DMS153 (cell line): ENCODE measurements at regions not wholly inside any gene's neighbourhood (a gene's known extent, or its start where the extent isn't known, plus 50 kb on each side); places are given as distances from the start of the nearest gene placed in this dataset.

Source experiments
- DNase-seq: peaks from one replicate; lab custom pipeline; 2025; lab: John Stamatoyannopoulos, UW

DNA sequence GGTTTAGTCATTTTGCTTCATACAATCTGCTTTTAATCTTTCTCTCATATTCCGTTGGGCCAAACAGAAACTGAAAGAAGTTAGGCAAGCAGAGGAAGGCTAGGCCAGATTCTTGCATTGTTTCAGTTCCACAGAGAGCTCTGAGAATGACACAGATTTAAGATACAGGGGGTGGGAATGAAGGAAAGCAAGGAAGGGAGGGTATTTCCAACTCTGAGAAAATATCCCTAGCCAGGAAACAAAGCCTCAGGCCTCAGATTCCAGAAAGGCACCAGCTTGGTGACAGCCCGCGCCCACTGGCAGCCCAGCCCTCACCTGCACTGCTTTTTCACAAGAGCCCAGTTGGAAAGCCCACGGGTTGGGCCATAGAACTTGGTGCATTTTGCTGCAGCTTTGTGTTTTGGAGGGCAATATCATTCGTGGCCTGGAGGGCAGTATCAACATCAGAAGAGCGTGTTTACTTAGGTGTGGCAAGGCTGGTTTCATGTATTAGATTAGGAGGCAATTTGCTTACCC lies 63.5 kb downstream of the ENC1 start:
- no peak for DNase-seq

DNA sequence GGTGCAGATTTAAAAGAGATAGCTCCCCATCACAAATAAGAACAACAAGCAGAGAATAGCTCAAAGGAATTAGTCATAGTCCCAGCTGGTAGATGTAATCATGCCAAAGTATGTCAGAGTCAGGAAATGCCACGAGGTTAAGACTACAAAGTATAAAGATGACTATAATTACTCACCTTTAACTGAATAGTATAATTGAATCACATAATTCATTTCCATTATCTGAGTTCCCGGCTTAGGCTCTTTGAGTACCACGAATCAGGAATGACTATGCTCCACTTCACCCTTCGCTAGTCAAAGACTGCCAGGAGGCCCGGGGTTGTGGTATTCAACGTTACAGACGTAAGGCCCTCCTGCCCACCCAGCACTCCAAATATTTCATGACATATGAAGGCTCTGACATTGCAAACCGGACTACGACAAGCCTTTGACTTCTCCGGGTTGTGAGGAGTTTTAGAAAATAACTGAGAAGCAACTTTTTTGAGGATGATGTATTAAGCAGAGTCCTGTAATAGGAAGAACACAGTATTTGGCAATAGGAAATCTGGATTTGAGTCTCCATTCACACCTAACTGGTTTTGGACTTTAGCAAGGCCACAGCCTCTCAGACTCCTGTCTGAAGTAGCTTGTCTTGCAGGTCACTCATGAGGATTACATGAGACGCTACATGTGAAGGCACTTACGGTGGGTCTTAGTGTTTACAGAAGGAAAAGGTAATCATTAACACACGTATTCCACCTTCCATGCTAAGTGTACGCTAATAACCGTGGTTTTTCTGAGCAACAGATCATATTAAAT lies 64.6 kb downstream of the ENC1 start:
- no peak for DNase-seq

DNA sequence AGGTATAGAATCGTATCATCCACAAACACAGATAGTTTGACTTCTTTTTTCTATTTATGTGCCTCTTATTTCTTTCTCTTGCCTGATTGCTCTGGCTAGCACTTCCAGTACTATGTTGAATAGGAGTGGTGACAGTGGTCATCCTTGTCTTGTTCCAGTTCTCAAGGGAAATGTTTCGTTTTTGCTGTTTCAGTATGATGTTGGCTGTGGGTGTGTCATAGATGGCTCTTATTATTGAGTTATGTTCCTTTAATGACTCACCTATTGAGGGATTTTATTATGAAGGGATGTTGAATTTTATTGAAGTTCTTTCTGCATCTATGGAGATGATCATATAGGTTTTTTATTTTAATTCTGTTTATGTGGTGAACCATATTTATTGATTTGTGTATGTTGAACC lies 70.3 kb downstream of the ENC1 start:
- DNase-seq: no peak

DNA sequence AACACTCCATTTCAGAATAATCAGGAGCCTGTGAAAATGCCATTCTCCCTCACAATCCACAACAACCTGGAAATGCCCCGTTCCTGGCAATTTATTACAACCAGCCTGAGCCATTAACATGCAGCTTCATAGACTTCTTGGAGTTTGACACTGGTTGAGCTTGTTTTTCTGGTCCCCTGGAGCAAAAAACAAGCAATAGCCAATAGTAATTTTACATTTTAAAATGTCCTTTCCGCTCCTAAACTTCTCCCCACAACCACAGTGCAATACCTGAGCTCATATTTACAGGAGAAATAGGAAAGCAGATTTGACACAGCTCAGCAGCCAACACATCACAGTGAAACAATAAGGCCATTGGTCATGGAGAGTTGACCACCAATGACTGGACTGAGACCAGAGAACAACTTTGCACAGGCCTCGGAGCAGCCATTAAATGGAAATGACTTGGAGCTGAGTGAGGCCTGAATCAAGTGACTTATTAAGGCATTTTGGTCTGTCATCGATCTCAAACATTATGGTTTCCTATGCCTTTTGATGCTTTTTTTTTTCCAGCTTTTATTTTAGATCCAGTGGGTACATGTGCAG lies 73.0 kb downstream of the ENC1 start:
- no peak for DNase-seq

DNA sequence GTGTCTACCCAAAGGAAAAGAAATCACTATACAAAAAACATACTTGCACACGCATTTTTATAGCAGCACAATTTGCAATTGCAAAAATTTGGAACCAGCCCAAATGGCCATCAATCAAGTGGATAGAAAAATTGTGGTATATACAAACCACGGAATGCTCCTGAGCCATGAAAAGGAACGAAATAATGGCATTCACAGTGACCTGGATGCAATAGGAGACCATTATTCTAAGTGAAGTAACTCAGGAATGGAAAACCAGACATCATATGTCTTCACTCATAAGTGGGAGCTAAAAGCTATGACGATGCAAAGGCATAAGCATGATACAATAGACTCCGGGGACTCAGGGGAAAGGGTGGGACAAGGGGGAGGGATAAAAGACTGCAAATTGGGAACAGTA lies 78.4 kb downstream of the ENC1 start:
- DNase-seq: no peak

DNA sequence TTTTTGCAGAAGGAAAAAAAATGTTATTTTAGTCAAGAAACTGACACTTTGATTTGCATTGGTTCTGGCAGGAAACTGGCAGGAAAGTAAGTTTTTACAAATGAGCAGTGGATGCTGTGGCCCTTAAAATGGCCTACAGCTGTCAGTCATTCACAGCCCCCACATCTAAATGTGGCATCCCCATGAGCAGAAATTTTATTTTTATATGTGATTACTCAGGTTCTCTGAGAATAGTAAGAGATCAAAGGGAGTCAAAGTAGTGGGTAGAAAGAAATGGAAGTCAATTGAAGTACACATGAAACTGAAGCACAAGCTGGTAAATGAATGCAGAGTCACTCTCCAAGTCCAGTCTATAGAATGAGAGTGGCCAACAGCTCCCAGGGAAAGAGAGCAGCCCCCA lies 80.3 kb downstream of the ENC1 start:
- DNase-seq: no peak

DNA sequence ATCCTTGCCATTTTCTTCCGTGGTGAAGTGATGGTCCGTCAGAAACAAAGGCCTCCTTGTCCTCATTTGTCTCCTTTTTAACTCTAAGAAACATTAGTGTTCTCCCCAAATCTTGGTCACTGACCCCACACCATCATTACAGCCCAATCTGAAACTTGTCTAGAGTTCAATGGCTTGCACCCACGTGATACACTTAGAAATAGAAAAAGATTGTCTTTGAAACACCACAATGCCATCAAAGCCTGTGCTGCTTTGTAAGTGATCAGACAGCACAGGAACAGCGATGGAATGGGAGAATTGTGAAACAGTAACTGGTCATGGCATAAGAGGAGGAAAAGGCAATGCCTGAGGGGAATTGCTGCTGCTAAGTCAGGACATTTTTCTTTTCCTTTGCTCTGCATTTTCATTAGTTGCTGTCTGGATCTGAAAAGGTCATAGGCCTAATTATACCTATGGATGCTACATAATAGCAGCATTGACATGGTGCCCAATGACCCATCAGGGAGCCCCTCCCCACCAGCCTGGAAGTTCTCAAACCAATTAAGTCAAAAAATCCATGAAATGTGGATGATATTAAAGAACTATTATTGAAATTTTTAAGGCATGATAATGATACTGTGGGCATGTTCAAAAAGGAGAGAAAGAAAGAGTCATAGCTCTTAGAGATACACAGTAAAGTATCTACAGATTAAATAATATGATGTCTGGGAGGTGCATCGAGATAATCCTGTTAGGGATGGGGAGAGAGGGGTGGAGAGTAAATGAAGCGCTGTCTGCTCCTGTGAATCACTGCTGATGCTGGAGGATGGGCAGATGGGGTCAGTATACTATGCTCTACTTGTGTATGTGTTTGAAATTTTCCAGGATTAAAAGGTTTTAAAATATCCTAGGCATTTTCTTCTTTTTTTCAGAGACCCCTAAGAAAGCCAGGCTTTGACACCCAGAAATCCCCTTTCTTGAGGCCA lies 83.6 kb downstream of the ENC1 start:
- no peak for DNase-seq

DNA sequence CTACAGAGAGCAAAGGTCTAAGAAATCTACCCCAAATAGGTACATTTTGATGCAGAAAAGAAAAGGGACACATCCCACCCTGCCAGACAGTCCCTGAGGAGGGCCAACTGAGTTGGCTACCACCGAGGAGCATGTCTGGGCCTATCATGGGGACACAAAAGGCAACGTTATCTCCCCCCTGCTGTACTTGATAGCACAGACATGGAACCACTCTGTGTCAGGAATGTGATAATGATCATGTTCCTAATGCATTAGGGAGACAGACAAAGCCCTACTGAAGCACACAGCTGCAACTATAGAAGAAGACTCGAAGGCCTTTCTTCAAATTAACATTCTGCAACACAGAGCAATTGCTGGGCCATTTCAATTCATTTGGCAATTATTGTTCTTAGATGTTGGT lies 84.5 kb downstream of the ENC1 start:
- DNase-seq: no peak

DNA sequence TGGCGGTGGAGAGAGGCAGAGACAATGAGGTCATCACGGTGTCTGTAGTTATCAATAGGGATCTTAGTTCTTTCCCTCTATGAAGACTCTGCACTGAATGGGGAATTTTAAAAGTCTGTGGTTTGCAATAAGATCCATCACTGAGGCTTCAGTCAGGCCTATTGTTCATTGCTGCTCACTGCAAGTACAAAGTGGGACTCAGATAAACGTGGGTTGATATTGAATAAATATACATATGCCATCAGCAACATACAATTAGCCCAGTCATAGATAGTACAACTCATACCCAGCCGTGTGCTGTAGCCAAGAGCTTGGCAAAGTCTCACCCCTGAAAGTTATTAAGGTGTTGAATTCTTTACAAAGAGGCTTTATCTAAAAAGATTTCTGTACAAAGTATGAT lies 88.4 kb downstream of the ENC1 start:
- DNase-seq: no peak

DNA sequence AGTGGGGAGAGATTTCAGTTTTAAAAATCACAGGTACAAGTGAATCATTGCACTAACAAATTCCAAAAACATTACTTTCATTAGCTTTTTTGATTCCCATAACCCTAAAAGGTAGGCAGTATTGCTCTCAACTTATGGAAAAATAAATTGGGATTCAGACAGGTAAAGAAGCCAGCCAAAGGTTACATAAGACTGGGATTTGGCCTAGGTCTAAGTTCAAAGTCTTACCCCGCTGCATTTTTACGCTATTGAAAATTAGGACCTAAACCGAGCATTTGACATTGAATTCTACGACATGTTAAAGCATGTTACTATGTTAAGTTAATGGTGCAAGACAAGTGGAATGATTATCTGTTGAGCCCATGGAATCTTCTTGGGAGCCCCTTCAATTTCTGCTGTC lies 89.6 kb downstream of the ENC1 start:
- no peak for DNase-seq

DNA sequence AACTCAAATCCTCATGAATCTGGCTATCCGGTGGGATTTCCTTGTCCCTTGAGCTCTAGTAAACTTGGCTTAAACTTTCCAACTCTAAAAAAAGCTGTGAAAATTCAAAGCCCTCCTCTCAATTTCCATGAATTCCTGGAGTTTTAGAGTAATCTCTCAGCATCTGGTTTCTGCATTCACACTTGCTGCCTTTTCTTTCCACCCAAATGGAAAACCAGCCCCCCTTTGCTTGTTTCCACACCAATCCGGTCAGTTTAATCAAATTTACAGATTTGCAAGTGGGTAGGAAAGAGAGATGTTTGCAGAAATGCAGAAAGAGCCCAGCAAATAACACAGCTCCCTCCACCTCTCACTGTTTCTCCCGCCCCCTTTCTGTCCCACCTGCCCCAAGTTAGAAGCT lies 91.1 kb downstream of the ENC1 start:
- DNase-seq: no peak

DNA sequence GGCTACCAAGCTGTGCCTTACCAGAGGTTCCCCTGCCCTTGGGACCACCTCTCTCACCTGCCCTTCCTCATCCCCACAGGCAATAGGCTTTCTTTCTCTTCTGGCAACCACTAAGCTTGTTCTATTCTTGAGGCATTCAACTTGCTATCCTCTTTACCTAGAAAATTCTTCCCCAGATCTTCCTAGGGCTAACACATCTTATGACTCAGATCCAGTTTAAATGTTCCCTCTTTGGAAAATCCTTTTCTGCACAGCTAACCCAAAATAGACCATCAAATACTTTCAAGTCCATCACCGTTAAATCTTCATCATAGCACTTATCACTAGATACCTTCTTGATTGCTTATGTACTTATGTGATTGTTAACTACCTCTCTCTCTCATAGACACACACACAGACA lies 93.7 kb downstream of the ENC1 start:
- no peak for DNase-seq

DNA sequence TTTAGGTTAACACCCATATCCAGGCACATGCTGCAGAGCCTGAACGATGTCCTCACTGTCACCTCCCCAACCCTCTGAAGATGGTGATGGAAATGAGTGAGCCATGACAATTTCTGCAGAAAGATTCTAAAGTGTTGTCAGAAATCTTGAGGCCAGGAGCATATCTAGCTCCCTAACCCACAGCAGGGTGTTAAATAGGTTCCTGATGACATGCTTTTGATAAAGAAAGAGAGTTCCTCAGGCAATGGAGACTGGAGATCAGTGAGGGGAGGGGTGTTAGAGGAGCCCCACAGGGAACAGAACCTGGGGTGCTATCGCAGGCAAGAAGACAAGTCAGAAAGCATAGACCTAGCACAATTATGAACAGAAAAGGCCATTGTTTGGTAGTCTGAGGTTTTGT lies 95.7 kb downstream of the ENC1 start:
- DNase-seq: no peak

DNA sequence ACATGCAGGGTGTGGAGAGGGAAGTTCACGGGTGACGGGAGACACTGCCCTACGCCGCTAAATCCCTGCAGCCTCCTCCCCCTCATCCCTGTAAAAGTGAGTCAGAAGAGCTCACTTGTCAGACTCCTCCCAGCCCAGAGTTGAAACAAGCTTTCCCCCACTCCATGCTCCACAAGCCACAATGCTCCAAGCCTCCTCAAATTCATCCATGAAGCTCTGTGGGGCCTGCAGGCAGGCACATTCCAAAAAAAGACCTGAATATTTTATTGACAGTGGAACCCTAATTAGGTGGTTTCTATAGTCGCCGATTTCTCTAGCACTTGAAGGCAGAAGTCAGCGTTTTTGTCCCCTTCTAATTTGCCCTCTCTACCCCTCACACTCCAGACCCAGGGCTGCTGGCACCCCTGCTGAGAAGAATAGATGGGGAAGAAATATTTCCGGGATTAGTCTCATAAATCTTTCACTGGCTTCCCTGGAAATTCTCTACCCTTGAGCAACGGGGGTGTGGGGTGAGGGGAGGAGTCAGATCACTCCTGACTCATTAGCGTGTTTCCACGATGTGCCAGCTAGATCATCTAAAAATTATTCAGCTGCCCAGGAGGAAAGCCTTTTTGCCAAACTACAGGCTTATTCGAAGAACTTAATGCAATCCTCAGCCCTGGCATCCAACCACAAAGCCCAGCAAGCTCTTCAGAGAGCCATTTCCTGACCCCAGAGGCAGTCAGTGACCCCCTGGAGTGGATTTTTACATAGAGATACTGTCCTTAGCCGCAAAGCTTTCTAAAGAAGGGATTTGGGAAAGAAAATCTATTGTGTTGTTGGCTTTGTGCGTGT lies 97.1 kb downstream of the ENC1 start:
- DNase-seq: peak; percentile 8

DNA sequence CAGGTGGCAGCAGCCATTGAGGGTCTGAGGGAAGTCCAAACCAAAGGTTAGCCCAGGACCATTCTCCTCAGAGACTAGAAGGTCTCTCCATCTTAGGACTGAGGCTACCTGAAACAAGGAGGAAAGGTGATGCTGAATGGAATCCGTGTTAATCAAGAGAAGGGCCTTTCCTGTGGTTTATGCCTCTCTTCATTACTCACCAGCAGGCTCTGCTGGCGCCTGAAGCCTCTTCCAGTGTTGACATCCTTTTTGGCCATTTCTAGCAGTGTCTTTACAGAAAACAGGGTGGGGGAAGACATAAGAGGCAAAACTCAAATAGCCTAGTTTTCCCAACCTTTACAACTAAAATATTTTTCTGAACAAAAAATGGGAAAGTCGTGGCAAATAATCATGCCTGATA lies 98.0 kb downstream of the ENC1 start:
- no peak for DNase-seq

DNA sequence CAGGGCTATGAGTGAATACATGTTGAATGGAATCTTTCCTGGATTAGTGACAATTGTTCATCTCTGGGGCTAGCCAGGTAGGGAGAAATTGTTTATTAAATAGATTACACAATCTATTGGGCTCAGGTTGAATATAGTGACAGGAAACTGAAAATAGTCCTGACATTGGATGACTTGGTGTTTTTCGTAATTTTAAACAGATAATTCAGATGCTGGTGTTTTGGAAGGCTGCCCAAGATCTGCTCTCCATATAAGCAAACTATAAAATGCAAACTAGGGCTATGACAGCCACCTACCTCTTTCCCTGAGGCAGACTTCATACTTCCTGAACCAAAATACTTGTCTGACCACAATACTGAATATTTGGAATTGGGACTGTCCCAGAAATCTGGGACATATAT lies 99.1 kb downstream of the ENC1 start:
- no peak for DNase-seq

DNA sequence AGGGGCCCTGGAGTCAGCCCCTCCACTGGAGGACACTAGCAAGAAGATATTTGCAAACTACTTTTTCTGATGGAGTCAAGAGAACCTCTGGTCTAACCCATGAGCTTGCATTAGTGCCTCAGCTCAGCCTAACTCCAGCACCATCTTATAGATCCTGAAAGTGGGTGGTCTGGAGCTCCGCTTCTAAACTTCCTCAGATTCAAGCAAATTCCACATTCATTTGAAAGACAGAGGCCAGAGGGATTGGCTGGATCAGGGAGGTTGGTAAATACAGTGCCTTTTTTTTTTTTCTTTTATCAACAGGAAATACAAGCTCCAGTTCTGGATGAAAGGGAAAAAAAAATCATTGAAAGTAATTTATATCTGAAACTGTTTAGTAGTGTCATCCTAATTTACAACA lies 99.9 kb downstream of the ENC1 start:
- DNase-seq: no peak

DNA sequence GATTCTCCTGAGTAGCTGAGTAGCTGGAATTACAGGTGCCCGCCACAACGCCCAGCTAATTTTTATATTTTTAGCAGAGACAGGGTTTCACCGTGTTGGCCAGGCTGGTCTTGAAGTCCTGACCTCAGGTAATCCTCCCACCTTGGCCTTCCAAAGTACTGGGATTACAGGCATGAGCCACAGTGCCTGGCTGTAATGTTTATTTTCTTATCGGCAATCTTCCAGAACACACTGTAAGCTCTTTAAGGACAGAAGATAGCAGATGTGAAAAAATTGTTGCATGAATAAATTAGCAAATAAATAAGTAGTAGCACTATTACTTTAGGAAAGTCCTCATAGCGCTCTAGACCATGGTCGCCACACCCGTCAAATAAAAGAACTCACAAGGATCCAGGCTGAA lies 100.5 kb downstream of the ENC1 start:
- DNase-seq: no peak

DNA sequence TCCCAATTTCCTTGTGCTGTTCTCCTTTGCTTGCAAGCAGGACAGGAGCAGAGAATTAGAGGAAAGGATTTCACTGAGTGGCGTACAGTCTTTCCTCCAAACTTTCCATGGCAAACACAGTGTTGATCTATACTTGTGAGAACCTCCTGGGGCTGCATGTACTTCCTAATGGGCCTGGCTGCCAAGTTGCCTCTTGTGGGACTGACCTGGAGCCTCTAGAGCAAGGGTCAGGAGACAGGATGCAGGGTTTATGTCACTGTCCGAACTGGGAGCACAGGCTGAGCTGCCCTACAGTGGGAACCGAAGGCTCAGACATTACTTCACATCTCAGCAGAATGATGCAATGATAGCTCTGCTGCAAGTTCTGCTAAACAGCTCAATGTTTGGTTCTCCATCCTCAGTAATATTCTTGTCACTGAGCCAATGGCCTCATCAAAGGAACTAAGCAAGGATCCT lies 102.3 kb downstream of the ENC1 start:
- DNase-seq: no peak

DNA sequence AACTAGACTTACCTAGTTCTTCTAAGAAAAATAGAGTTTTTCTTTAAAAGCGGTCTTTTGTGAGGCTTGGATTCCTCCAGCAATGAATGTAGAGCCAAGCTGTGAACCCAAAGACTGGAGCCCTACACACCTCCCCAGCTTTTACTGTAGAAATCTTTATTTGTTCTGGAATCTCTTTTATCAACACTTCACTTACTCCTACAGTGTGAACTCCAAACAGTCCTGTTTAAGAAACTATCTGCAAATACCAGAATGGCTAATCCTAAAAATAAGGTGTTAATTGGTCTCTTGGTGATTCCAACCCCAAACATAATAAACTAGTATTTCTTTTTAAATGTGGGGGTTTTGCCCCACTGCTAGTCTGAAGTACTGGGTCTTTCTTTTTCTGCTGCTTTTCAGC lies 103.9 kb downstream of the ENC1 start:
- no peak for DNase-seq

DNA sequence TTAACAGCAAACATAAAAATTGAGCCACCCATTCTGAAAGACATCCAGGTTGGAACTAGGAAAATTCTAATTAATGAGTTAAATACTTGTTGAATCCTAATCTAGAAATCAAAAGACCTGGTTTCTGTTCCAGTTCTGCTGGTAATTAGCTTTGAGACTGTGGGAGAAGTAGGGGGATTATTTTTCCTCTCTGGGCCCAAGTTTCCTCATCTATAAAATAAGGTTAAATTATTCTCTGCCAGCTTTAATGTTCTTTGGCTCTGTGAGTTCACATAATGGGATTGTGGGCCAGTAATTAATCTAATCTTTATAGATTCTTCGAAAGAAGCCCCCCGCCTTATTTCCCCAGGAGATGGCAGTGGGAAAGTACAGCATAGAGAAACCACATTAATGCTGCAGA lies 104.6 kb downstream of the ENC1 start:
- DNase-seq: no peak
